ENCODE measurements at regions not wholly inside any gene's neighbourhood (a gene's known extent, or its start where the extent isn't known, plus 50 kb on each side); places are given as distances from the start of the nearest gene placed in this dataset.

- no peak for DNase-seq (ENCODE audit: low spot score)
- intact Hi-C loops (cut with micrococcal nuclease; ENCODE audit: unreplicated experiment) = no loop called here
- BruUV-seq (replicated peaks) = no TSS peak
- Histone ChIP-seq H3K4me1 (ENCODE audit: insufficient read depth, low read length, poor library complexity, severe bottlenecking) (no peaks in the 10 kb centered on the region), H3K27ac (ENCODE audit: low read depth, low read length, poor library complexity, severe bottlenecking) (no peak overlapping the region), H3K27me3 (replicated peaks; ENCODE audit: insufficient read depth, low read depth, low read length, poor library complexity) (no peaks in the 10 kb centered on the region), H3K9me3 (ENCODE audit: low read depth, low read length, poor library complexity, severe bottlenecking) (no peaks in the 10 kb centered on the region), H3K4me3 (ENCODE audit: low read depth, low read length, poor library complexity, severe bottlenecking) (no peak overlapping the region), H3K36me3 (ENCODE audit: insufficient read depth, low read length, poor library complexity, severe bottlenecking) (no peaks in the 10 kb centered on the region)
- CTCF ChIA-PET = no interaction called here
- POLR2A ChIA-PET (ENCODE audit: low non-redundant PET) = no interaction called here
- TF ChIP-seq CTCF (conservative IDR thresholded peaks at IDR 0.05; ENCODE audit: low read depth, low read length) = no peak
- TF ChIP-seq EZH2 (IDR thresholded peaks at IDR 0.05; ENCODE audit: borderline replicate concordance, low read depth, low read length, poor library complexity, severe bottlenecking) = no peak
Measured at GRCh38 chr1:228939881-228940392, 204.7 kb downstream of the RHOU start.

- Histone ChIP-seq H3K27ac (ENCODE audit: low read depth, low read length, poor library complexity, severe bottlenecking) (no peak overlapping the region), H3K4me1 (ENCODE audit: insufficient read depth, low read length, poor library complexity, severe bottlenecking) (no peaks in the 10 kb centered on the region), H3K27me3 (replicated peaks; ENCODE audit: insufficient read depth, low read depth, low read length, poor library complexity) (no peaks in the 10 kb centered on the region), H3K4me3 (ENCODE audit: low read depth, low read length, poor library complexity, severe bottlenecking) (no peak overlapping the region), H3K36me3 (ENCODE audit: insufficient read depth, low read length, poor library complexity, severe bottlenecking) (no peaks in the 10 kb centered on the region), H3K9me3 (ENCODE audit: low read depth, low read length, poor library complexity, severe bottlenecking) (no peaks in the 10 kb centered on the region)
- intact Hi-C loops (cut with micrococcal nuclease; ENCODE audit: unreplicated experiment) = no loop called here
- POLR2A ChIA-PET (ENCODE audit: low non-redundant PET) = no interaction called here
- no TSS peak for BruUV-seq (replicated peaks)
- TF ChIP-seq EZH2 (IDR thresholded peaks at IDR 0.05; ENCODE audit: borderline replicate concordance, low read depth, low read length, poor library complexity, severe bottlenecking) = no peak
- TF ChIP-seq CTCF (conservative IDR thresholded peaks at IDR 0.05; ENCODE audit: low read depth, low read length) = no peak
- DNase-seq (ENCODE audit: low spot score) = no peak
- CTCF ChIA-PET = no interaction called here
Measured at GRCh38 chr1:228940526-228940925, 205.2 kb downstream of the RHOU start.

- no peaks in the 10 kb centered on the region for H3K4me1 ChIP-seq (ENCODE audit: insufficient read depth, low read length, poor library complexity, severe bottlenecking)
- POLR2A ChIA-PET (ENCODE audit: low non-redundant PET) = no interaction called here
- intact Hi-C loops (cut with micrococcal nuclease; ENCODE audit: unreplicated experiment) = no loop called here
- DNase-seq (ENCODE audit: low spot score) = no peak
- BruUV-seq (replicated peaks) = no TSS peak
- CTCF ChIA-PET = no interaction called here
- no peak overlapping the region for H3K27ac ChIP-seq (ENCODE audit: low read depth, low read length, poor library complexity, severe bottlenecking)
- H3K36me3 ChIP-seq (ENCODE audit: insufficient read depth, low read length, poor library complexity, severe bottlenecking) = no peaks in the 10 kb centered on the region
- no peaks in the 10 kb centered on the region for H3K9me3 ChIP-seq (ENCODE audit: low read depth, low read length, poor library complexity, severe bottlenecking)
- H3K27me3 ChIP-seq (replicated peaks; ENCODE audit: insufficient read depth, low read depth, low read length, poor library complexity) = no peaks in the 10 kb centered on the region
- TF ChIP-seq CTCF (conservative IDR thresholded peaks at IDR 0.05; ENCODE audit: low read depth, low read length) = no peak
- TF ChIP-seq EZH2 (IDR thresholded peaks at IDR 0.05; ENCODE audit: borderline replicate concordance, low read depth, low read length, poor library complexity, severe bottlenecking) = no peak
- no peak overlapping the region for H3K4me3 ChIP-seq (ENCODE audit: low read depth, low read length, poor library complexity, severe bottlenecking)
Measured at GRCh38 chr1:228940926-228941325, 205.6 kb downstream of the RHOU start.
